DND-41 (cell line): ENCODE measurements at regions not wholly inside any gene's neighbourhood (a gene's known extent, or its start where the extent isn't known, plus 50 kb on each side); places are given as distances from the start of the nearest gene placed in this dataset.

ENCODE experiments used
- EZH2 ChIP-seq: IDR thresholded peaks from 3 replicates; pipeline ENCODE4 v1.6.1; 2012; ENCODE audit warnings: borderline replicate concordance, low read depth, mild to moderate bottlenecking, moderate library complexity, low read length, inconsistent platforms; ENCODE audit not compliant: severe bottlenecking
- TF ChIP-seq, protein P1 (sequence below): IDR thresholded peaks from 2 replicates; pipeline ENCODE4 v1.5.1; 2012; ENCODE audit warnings: borderline replicate concordance, low read length, moderate library complexity, mild to moderate bottlenecking; ENCODE audit not compliant: poor library complexity, severe bottlenecking; ENCODE audit errors: extremely low read depth

DNA sequence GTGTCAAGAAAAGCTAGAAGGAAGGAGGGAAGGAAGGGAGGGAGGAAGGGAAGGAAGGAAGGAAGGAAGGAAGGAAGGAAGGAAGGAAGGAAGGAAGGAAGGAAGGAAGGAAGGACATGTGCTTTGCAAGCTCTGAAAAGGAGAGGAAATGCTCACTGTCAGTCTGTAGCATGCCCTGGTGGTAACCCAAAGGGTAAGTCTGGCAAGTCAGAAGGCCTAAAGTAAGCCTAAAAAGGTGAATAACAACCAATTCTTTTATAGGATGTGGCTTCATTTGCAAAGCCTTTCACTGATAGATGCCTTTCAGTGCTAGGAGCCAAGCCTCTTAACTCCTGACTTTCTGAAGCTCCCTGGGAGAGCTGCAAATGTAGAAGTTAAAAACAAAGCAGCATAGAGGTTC is 542.6 kb downstream of the CFAP47 start:
- TF ChIP-seq, protein P1, sequence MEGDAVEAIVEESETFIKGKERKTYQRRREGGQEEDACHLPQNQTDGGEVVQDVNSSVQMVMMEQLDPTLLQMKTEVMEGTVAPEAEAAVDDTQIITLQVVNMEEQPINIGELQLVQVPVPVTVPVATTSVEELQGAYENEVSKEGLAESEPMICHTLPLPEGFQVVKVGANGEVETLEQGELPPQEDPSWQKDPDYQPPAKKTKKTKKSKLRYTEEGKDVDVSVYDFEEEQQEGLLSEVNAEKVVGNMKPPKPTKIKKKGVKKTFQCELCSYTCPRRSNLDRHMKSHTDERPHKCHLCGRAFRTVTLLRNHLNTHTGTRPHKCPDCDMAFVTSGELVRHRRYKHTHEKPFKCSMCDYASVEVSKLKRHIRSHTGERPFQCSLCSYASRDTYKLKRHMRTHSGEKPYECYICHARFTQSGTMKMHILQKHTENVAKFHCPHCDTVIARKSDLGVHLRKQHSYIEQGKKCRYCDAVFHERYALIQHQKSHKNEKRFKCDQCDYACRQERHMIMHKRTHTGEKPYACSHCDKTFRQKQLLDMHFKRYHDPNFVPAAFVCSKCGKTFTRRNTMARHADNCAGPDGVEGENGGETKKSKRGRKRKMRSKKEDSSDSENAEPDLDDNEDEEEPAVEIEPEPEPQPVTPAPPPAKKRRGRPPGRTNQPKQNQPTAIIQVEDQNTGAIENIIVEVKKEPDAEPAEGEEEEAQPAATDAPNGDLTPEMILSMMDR: no peak
- no peak for TF ChIP-seq EZH2
